Bronchial epithelial cell (primary cell): ENCODE measurements at regions not wholly inside any gene's neighbourhood (a gene's known extent, or its start where the extent isn't known, plus 50 kb on each side); places are given as distances from the start of the nearest gene placed in this dataset.

Source experiments
- DNase-seq: peaks from one replicate; pipeline ENCODE4 v3.0.0-alpha.2; 2010; ENCODE audit warnings: low read depth
- FAIRE-seq: peaks from 2 replicates; lab custom pipeline; 2011; peaks lifted over from hg19 to GRCh38; lab: Jason Lieb, UNC
- H3K27me3 ChIP-seq: 2 replicates; pipeline ENCODE4 v1.5.1; 2011; ENCODE audit warnings: low read length; ENCODE audit not compliant: control insufficient read depth, insufficient read depth
- H3K36me3 ChIP-seq: 2 replicates; pipeline ENCODE4 v1.5.1; 2011; ENCODE audit warnings: low read length; ENCODE audit not compliant: control insufficient read depth, insufficient read depth
- H3K4me3 ChIP-seq: 2 replicates; pipeline ENCODE4 v1.5.1; 2011; ENCODE audit warnings: mild to moderate bottlenecking, low read depth, low read length, control low read depth
- TF ChIP-seq, protein P1 (sequence below): IDR thresholded peaks from 2 replicates; pipeline ENCODE4 v1.5.1; 2011; ENCODE audit warnings: mild to moderate bottlenecking, moderate library complexity, low read length, control low read depth, inconsistent platforms; ENCODE audit not compliant: insufficient read depth, severe bottlenecking

DNA sequence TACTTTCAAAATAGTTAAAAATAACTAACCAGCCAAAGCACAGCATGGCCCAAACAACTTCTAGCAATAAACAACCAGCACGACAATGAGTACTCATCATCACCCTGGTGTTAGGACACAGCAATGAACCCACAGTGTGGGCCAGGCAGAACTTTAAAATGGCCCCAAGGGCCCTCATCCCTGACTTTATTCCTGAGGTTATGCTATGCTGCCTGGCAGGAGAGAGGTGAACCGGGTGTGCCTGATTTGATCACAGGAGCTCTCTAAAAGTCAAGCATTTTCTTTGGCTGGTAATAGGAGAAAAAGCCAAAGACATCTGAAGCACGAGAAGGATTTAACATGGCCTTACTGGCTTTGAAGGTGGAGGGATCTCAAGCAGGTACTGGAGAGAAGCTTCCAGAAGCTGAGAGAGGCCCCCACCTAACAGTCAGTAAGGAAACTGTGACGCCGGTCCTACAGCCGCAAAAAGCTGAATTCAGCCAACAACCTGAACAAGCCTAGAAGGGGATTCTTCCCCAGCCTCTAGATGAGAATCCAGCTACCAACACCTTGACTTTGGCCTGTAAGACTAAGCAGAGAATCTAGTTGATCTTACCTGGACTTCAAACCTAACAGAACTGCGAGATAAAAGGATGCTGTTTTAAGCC, 115.4 kb downstream of the DDX1 start:
- FAIRE-seq (no peak), DNase-seq (no peak)
- Histone ChIP-seq H3K4me3 (no peak overlapping the region), H3K27me3 (peaks cover 3% of the 10 kb centered on the region), H3K36me3 (no peaks in the 10 kb centered on the region)
- TF ChIP-seq, protein P1, sequence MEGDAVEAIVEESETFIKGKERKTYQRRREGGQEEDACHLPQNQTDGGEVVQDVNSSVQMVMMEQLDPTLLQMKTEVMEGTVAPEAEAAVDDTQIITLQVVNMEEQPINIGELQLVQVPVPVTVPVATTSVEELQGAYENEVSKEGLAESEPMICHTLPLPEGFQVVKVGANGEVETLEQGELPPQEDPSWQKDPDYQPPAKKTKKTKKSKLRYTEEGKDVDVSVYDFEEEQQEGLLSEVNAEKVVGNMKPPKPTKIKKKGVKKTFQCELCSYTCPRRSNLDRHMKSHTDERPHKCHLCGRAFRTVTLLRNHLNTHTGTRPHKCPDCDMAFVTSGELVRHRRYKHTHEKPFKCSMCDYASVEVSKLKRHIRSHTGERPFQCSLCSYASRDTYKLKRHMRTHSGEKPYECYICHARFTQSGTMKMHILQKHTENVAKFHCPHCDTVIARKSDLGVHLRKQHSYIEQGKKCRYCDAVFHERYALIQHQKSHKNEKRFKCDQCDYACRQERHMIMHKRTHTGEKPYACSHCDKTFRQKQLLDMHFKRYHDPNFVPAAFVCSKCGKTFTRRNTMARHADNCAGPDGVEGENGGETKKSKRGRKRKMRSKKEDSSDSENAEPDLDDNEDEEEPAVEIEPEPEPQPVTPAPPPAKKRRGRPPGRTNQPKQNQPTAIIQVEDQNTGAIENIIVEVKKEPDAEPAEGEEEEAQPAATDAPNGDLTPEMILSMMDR = no peak

GRCh38 chr2:15708161-15708560, 116.5 kb downstream of the DDX1 start:
- FAIRE-seq (no peak), DNase-seq (no peak)
- H3K27me3 ChIP-seq = peaks cover 3% of the 10 kb centered on the region
- H3K4me3 ChIP-seq = no peak overlapping the region
- H3K36me3 ChIP-seq = no peaks in the 10 kb centered on the region
- TF ChIP-seq, protein P1 = no peak

GRCh38 chr2:15708865-15709820, 117.5 kb downstream of the DDX1 start:
- TF ChIP-seq, protein P1 = no peak
- Histone ChIP-seq H3K4me3 (no peak overlapping the region), H3K36me3 (no peaks in the 10 kb centered on the region), H3K27me3 (peaks cover 3% of the 10 kb centered on the region)
- FAIRE-seq = no peak
- no peak for DNase-seq

- no peak for FAIRE-seq
- H3K27me3 ChIP-seq = peaks cover 3% of the 10 kb centered on the region
- H3K4me3 ChIP-seq = no peak overlapping the region
- TF ChIP-seq, protein P1 = no peak
- peak; percentile 39 for DNase-seq
- no peaks in the 10 kb centered on the region for H3K36me3 ChIP-seq
These were observed 119.6 kb downstream of the DDX1 start for GRCh38 chr2:15711126-15711860.

DNA sequence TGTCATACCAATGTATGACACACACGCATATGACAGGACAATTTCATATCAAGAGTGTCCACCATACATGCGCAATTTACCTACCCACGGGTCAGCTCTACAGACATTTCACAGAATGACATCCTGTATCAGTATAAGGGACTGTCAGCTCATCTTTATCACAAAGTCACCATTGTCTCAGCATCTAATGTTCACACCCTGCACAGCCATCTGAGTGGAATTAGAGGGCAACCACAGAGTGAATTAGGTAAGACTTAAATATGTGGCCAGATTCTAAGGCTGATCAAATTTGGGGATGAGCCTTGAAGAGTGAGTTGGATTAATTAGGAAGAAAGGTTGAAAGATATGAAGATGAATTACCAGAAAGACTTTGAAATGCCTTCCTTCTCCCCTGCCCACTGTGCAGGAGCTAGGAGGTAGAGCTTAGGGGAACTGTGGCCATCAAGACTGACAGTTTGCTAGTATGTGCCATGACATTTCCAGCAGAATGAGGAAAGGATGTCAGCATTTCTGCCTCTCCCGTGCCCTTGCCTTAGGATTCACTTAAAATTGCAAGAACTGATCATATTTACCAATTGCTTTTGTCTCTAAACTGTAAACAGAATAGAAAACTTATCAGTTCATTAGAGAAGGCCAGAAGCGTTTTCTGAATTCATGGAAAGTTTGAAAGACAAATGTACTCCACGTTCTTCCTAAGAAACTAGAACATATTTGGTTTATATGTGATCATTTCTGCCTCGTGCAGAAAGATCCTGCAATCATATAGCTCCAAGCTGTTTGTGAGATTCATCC, 121.1 kb downstream of the DDX1 start:
- DNase-seq (no peak), FAIRE-seq (no peak)
- Histone ChIP-seq H3K27me3 (peaks cover 3% of the 10 kb centered on the region), H3K4me3 (no peak overlapping the region), H3K36me3 (no peaks in the 10 kb centered on the region)
- TF ChIP-seq, protein P1 = no peak
